ENCODE measurements at regions not wholly inside any gene's neighbourhood (a gene's known extent, or its start where the extent isn't known, plus 50 kb on each side); places are given as distances from the start of the nearest gene placed in this dataset.

GRCh38 chr16:64693946-64694345 is 427.9 kb downstream of the CDH11 start:
- TF ChIP-seq CTCF (IDR thresholded peaks at IDR 0.05), result no peak
- TF ChIP-seq POLR2A (IDR thresholded peaks at IDR 0.05), result no peak

All from testis (tissue), 2 donors.